ENCODE measurements at regions not wholly inside any gene's neighbourhood (a gene's known extent, or its start where the extent isn't known, plus 50 kb on each side); places are given as distances from the start of the nearest gene placed in this dataset.

DNA sequence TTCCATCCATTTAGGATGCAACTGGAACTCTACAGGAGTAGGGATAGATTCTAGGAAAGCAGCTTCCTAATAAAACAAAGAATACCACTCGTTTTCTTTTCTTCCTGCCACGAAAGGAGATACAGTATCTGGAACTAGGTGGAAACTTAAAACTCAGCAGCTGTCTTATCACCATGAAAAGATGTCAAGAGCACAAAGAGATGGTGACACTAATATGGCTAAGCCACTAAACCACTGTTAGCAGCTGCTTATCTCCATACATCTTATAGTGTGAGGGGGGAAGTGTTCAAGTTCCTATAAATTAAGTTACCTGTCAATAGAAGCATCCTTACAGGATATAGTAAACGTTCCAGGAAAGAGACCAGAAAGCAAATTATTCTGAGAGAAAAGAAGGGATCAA lies 162.5 kb downstream of the TYW3 start:
- Histone ChIP-seq H3K4me1 (no peaks in the 10 kb centered on the region), H3K27me3 (no peaks in the 10 kb centered on the region), H3K4me3 (no peak overlapping the region), H3K9me3 (peaks cover 0 to 7% (median 0%) of the 10 kb centered on the region in 12 donors), H3K27ac (no peak overlapping the region), H3K36me3 (no peaks in the 10 kb centered on the region)
- DNase-seq (no peak), ATAC-seq (no peak)
- 36 to 41% (median 37%) methylated on average over 3 of the region's 3 CpGs for WGBS, 4 donors
- intact Hi-C loops (cut with DNase I), result no loop called here
- TF ChIP-seq, protein P1, sequence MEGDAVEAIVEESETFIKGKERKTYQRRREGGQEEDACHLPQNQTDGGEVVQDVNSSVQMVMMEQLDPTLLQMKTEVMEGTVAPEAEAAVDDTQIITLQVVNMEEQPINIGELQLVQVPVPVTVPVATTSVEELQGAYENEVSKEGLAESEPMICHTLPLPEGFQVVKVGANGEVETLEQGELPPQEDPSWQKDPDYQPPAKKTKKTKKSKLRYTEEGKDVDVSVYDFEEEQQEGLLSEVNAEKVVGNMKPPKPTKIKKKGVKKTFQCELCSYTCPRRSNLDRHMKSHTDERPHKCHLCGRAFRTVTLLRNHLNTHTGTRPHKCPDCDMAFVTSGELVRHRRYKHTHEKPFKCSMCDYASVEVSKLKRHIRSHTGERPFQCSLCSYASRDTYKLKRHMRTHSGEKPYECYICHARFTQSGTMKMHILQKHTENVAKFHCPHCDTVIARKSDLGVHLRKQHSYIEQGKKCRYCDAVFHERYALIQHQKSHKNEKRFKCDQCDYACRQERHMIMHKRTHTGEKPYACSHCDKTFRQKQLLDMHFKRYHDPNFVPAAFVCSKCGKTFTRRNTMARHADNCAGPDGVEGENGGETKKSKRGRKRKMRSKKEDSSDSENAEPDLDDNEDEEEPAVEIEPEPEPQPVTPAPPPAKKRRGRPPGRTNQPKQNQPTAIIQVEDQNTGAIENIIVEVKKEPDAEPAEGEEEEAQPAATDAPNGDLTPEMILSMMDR (IDR thresholded peaks at IDR 0.05), result no peak
- TF ChIP-seq POLR2A (IDR thresholded peaks at IDR 0.05), result no peak

DNA sequence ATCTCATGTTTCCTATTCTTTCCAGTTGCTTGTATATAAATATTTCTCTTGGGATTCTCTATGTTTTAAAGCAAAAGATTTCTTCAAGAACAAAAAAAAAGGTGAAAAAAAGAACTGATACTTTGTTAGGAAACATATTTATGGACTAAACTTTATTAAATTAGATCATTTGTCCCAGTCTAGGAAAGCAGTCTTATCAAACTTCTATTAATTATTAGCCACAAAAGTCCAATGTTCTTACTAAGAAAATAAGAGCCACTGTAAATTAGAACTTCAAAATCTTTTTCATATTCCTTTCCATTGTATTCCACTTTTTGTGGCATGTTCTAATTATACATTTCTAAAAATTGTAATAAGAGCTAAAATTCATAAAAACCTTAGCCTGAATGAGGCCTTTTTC lies 175.2 kb downstream of the TYW3 start:
- Histone ChIP-seq H3K36me3 (no peaks in the 10 kb centered on the region), H3K9me3 (peaks cover 0 to 3% (median 0%) of the 10 kb centered on the region in 12 donors), H3K4me1 (no peaks in the 10 kb centered on the region), H3K27ac (no peak overlapping the region), H3K27me3 (no peaks in the 10 kb centered on the region), H3K4me3 (no peak overlapping the region)
- ATAC-seq (no peak), DNase-seq (no peak)
- TF ChIP-seq POLR2A (IDR thresholded peaks at IDR 0.05), result no peak
- TF ChIP-seq, protein P1 (IDR thresholded peaks at IDR 0.05), result no peak
- intact Hi-C loops (cut with DNase I), result no loop called here

DNA sequence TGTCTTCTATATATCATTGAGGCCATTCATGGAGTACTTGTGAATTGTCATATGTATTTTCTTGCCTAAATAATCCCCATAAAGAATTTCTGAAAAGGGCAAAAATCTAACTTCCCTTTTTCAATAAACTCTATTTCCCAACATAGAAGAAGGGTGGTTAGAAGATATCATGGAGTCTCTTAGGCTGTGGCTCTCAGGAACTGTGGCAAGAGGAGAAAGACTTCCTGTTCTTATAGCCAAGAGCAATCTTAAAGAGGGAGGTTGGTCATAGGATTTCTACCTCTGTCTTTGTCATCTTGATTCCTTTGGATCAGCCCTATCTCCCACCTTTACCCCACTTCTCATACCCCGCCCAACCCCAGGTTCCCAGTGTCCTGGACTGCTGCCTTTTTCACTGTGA lies 175.8 kb downstream of the TYW3 start:
- H3K36me3 ChIP-seq, result no peaks in the 10 kb centered on the region
- peaks cover 0 to 10% (median 0%) of the 10 kb centered on the region in 12 donors for H3K9me3 ChIP-seq
- no peaks in the 10 kb centered on the region for H3K27me3 ChIP-seq
- ATAC-seq, result no peak
- H3K27ac ChIP-seq, result no peak overlapping the region
- intact Hi-C loops (cut with DNase I), result no loop called here
- H3K4me3 ChIP-seq, result no peak overlapping the region
- H3K4me1 ChIP-seq, result no peaks in the 10 kb centered on the region
- TF ChIP-seq, protein P1 (IDR thresholded peaks at IDR 0.05), result no peak
- TF ChIP-seq POLR2A (IDR thresholded peaks at IDR 0.05), result no peak
- no peak for DNase-seq
- 66 to 83% (median 76%) methylated on average over 1 of the region's 1 CpG for WGBS, 4 donors

DNA sequence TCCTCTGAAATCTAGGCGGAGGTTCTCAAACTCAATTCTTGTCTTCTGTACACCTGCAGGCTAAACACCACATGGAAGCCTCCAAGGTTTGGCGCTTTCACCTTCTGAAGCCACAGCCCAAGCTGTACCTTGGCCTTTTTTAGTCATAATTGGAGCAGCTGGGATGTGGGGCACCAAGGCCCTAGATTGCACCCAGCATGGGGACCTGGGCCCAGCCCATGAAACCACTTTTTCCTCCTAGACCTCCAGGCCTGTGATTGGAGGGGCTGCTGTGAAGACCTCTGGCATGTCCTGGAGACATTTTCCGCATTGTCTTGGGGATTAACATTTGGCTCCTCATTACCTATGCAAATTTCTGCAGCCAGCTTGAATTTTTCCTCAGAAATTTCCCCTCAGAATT lies 181.0 kb downstream of the TYW3 start:
- 66 to 76% (median 68%) methylated on average over 3 of the region's 3 CpGs for WGBS, 4 donors
- Histone ChIP-seq H3K27me3 (no peaks in the 10 kb centered on the region), H3K36me3 (no peaks in the 10 kb centered on the region), H3K27ac (no peak overlapping the region), H3K4me1 (no peaks in the 10 kb centered on the region), H3K4me3 (no peak overlapping the region), H3K9me3 (peaks cover 0 to 38% (median 7%) of the 10 kb centered on the region in 12 donors)
- intact Hi-C loops (cut with DNase I), result loop anchor here in 1 of 10 donors (10.0 kb wide), 1 partner anchor 59 kb away; no protein-coding TSS in a partner anchor
- TF ChIP-seq, protein P1 (IDR thresholded peaks at IDR 0.05), result no peak
- TF ChIP-seq POLR2A (IDR thresholded peaks at IDR 0.05), result no peak
- DNase-seq (no peak), ATAC-seq (no peak)
